Neural cell (in vitro differentiated cells): ENCODE measurements at regions not wholly inside any gene's neighbourhood (a gene's known extent, or its start where the extent isn't known, plus 50 kb on each side); places are given as distances from the start of the nearest gene placed in this dataset.
"Not testable (repeated sequence)": the region's sequence is repeated elsewhere in the genome, so short reads cannot be mapped to it uniquely, and the experiment has no call there.

ENCODE experiments used
- H2AFZ ChIP-seq: fragments of 200-600, 300-800 bp; sonication (generic), shearing (Covaris generic); 2 replicates; pipeline ENCODE4 v1.6.0; 2014; ENCODE audit warnings: low read depth, mild to moderate bottlenecking, antibody characterized with exemption, low read length, moderate library complexity
- H3F3A ChIP-seq: fragments of 200-600 bp; shearing (Covaris generic); 2 replicates; pipeline ENCODE4 v1.6.1; 2016; ENCODE audit warnings: mild to moderate bottlenecking, moderate library complexity, mixed read lengths, antibody characterized with exemption, low read length; ENCODE audit not compliant: insufficient read depth, poor library complexity, severe bottlenecking
- H3K27ac ChIP-seq: fragments of 200-600, 300-800 bp; sonication (generic), shearing (Covaris generic); 2 replicates; pipeline ENCODE4 v1.5.1; 2014; ENCODE audit warnings: mild to moderate bottlenecking, low read length, moderate library complexity
- H3K27me3 ChIP-seq: fragments of 300-800, 200-600 bp; sonication (generic), shearing (Covaris generic); 2 replicates; pipeline ENCODE4 v1.6.0; 2014; ENCODE audit warnings: mild to moderate bottlenecking, low read depth, low read length, moderate library complexity; ENCODE audit not compliant: insufficient read depth
- H3K36me3 ChIP-seq: fragments of 300-800, 200-600 bp; sonication (generic), shearing (Covaris generic); 2 replicates; pipeline ENCODE4 v1.5.1; 2014; ENCODE audit warnings: mild to moderate bottlenecking, antibody characterized with exemption, low read length, moderate library complexity; ENCODE audit not compliant: insufficient read depth
- H3K4me2 ChIP-seq: fragments of 300-800, 200-600 bp; sonication (generic), shearing (Covaris generic); 2 replicates; pipeline ENCODE4 v1.6.0; 2014; ENCODE audit warnings: mild to moderate bottlenecking, low read length
- H3K4me3 ChIP-seq: fragments of 300-800, 200-600 bp; sonication (generic), shearing (Covaris generic); 2 replicates; pipeline ENCODE4 v1.5.1; 2014; ENCODE audit warnings: mild to moderate bottlenecking, low read length, moderate library complexity
- H3K79me2 ChIP-seq: fragments of 200-600 bp; shearing (Covaris generic); replicated peaks from 2 replicates; pipeline ENCODE4 v1.6.0; 2014; ENCODE audit warnings: mild to moderate bottlenecking, low read length, moderate library complexity; ENCODE audit not compliant: insufficient read depth
- H3K9ac ChIP-seq: fragments of 300-800, 200-600 bp; sonication (generic), shearing (Covaris generic); 2 replicates; pipeline ENCODE4 v1.6.1; 2016; ENCODE audit warnings: mild to moderate bottlenecking, low read length, mixed read lengths
- H3K9me2 ChIP-seq: fragments of 200-600 bp; shearing (Covaris generic); 2 replicates; pipeline ENCODE4 v1.6.1; 2016; ENCODE audit warnings: mild to moderate bottlenecking, low read length, mixed read lengths; ENCODE audit not compliant: insufficient read depth
- H3K9me3 ChIP-seq: fragments of 200-600, 300-800 bp; sonication (generic), shearing (Covaris generic); 2 replicates; pipeline ENCODE4 v1.6.1; 2016; ENCODE audit warnings: mild to moderate bottlenecking, mixed run types, low read length, moderate library complexity, mixed read lengths
- H4K20me1 ChIP-seq: fragments of 200-600 bp; shearing (Covaris generic); 2 replicates; pipeline ENCODE4 v1.6.1; 2016; ENCODE audit warnings: mild to moderate bottlenecking, mixed run types; ENCODE audit not compliant: insufficient read depth
- EP300 ChIP-seq: fragments of 450-650 bp; conservative IDR thresholded peaks from 2 replicates; pipeline ENCODE4 v1.6.1; 2014; ENCODE audit warnings: antibody characterized with exemption, mild to moderate bottlenecking, moderate library complexity; ENCODE audit not compliant: poor library complexity, severe bottlenecking
- EZH2 ChIP-seq: fragments of 200-600, 300-800 bp; shearing (Covaris generic), sonication (generic); IDR thresholded peaks from 2 replicates; pipeline ENCODE4 v1.6.1; 2014; ENCODE audit warnings: antibody characterized with exemption, low read length, borderline replicate concordance, mild to moderate bottlenecking; ENCODE audit not compliant: insufficient read depth, poor library complexity, severe bottlenecking
- MXI1 ChIP-seq: fragments of 450-650 bp; conservative IDR thresholded peaks from 2 replicates; pipeline ENCODE4 v1.6.1; 2014; ENCODE audit warnings: antibody characterized with exemption, mild to moderate bottlenecking; ENCODE audit not compliant: poor library complexity, severe bottlenecking
- REST ChIP-seq: IDR thresholded peaks from 2 replicates; pipeline ENCODE4 v1.6.1; 2012; ENCODE audit warnings: borderline replicate concordance
- TF ChIP-seq, protein P1 (sequence below): fragments of 450-650 bp; IDR thresholded peaks from 2 replicates; pipeline ENCODE4 v1.5.1; 2014; ENCODE audit warnings: antibody characterized with exemption, mild to moderate bottlenecking, moderate library complexity; ENCODE audit not compliant: poor library complexity, severe bottlenecking

DNA sequence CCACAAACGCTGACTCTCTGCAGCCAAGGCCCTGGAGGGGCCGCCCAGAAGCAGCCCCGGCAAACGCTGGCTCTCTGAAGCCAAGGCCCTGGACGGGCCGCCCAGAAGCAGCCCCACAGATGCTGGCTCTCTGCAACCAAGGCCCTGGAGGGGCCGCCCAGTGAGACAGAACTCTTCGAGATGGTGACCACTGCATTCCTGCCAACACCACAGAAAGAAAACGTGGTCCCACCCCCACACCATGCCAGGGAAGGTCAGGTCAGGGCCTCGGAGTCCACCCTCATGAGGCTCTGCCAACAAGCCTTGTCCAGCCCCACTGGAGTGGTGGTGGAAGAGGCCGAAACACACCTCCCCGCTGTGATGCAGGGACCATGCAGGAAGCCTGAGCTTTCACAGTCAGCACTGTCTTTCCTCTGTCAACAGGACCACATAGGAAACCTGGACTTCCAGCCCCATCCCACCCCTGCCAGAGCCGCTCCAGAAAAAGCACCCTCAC, 97.5 kb downstream of the DLL1 start:
- no peaks in the 10 kb centered on the region for H3K27me3 ChIP-seq
- no peaks in the 10 kb centered on the region for H4K20me1 ChIP-seq
- H3K9me3 ChIP-seq, result peaks cover 5% of the 10 kb centered on the region
- H3F3A ChIP-seq, result no peaks in the 10 kb centered on the region
- TF ChIP-seq, protein P1, sequence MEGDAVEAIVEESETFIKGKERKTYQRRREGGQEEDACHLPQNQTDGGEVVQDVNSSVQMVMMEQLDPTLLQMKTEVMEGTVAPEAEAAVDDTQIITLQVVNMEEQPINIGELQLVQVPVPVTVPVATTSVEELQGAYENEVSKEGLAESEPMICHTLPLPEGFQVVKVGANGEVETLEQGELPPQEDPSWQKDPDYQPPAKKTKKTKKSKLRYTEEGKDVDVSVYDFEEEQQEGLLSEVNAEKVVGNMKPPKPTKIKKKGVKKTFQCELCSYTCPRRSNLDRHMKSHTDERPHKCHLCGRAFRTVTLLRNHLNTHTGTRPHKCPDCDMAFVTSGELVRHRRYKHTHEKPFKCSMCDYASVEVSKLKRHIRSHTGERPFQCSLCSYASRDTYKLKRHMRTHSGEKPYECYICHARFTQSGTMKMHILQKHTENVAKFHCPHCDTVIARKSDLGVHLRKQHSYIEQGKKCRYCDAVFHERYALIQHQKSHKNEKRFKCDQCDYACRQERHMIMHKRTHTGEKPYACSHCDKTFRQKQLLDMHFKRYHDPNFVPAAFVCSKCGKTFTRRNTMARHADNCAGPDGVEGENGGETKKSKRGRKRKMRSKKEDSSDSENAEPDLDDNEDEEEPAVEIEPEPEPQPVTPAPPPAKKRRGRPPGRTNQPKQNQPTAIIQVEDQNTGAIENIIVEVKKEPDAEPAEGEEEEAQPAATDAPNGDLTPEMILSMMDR, result no peak
- TF ChIP-seq REST (no peak), EZH2 (no peak), MXI1 (no peak)
- H3K9ac ChIP-seq, result no peak overlapping the region
- no peak overlapping the region for H3K4me3 ChIP-seq
- H3K4me2 ChIP-seq, result no peak overlapping the region
- H3K36me3 ChIP-seq, result no peaks in the 10 kb centered on the region
- H3K79me2 ChIP-seq, result no peaks in the 10 kb centered on the region
- no peaks in the 10 kb centered on the region for H3K9me2 ChIP-seq
- no peak overlapping the region for H2AFZ ChIP-seq
- H3K27ac ChIP-seq, result no peak overlapping the region

DNA sequence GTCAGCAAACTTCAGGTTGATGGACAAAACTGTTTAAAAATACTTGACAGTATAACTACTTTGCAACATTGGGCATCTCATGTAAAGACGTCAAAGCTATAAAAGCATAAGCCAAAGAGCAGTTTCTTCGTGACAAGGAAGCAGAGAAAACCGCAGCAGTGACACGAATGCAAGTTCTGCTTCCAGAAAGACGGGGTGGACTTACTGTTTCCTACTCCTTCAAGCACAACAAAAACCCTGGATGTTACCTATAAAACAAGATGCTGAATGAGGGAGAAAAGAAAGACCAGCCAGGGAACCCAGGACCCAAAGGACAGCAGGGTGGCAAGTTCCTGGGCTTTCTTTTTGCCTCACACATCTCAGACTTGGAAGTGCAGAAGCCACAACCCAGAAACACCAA, 98.0 kb downstream of the DLL1 start:
- Histone ChIP-seq H2AFZ (no peak overlapping the region), H3F3A (no peaks in the 10 kb centered on the region), H3K9ac (no peak overlapping the region), H3K79me2 (no peaks in the 10 kb centered on the region), H3K4me3 (no peak overlapping the region), H3K36me3 (no peaks in the 10 kb centered on the region), H3K4me2 (no peak overlapping the region), H3K27me3 (no peaks in the 10 kb centered on the region), H3K9me3 (peaks cover 5% of the 10 kb centered on the region), H3K9me2 (no peaks in the 10 kb centered on the region), H3K27ac (no peak overlapping the region), H4K20me1 (no peaks in the 10 kb centered on the region)
- TF ChIP-seq EP300, result no peak

- H3K9me2 ChIP-seq, H3K27ac ChIP-seq, H3K9me3 ChIP-seq, H3F3A ChIP-seq, H4K20me1 ChIP-seq, H3K4me3 ChIP-seq, H3K4me2 ChIP-seq, H3K27me3 ChIP-seq, H3K79me2 ChIP-seq, H3K36me3 ChIP-seq, H3K9ac ChIP-seq, H2AFZ ChIP-seq: not testable (repeated sequence)
These were observed 98.8 kb downstream of the DLL1 start for GRCh38 chr6:170192101-170192500.
